Kidney capillary endothelial cell (primary cell): ENCODE measurements at regions not wholly inside any gene's neighbourhood (a gene's known extent, or its start where the extent isn't known, plus 50 kb on each side); places are given as distances from the start of the nearest gene placed in this dataset.
A peak's percentile ranks its signal among the peaks of the same experiment; 100 is the strongest.

ENCODE experiments used
- DNase-seq: peaks from one replicate; pipeline ENCODE4 v3.0.0-alpha.2; 2018; ENCODE audit warnings: low spot score

- DNase-seq: no peak
Observed at GRCh38 chrX:10747975-10748374, 127.6 kb upstream of the MID1 start.

DNA sequence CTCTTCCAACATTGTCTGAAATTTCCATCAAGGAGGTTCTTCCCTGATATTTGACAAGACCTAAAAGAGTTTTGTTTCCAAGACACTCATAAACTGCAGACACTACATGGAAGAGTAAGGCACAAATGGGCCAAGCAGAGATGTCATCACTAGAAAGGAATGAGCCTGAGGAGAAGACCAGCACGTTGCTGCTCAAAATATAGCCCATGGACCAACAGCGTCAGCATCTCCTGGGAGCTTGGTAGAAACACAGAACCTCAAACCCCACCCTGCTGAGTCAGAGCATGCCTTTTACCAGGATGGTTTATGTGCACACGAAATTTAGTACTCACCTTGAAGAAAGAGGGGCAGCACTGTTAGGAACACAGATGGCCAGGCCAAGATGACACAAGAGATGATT lies 128.7 kb upstream of the MID1 start:
- no peak for DNase-seq

GRCh38 chrX:10750581-10750980 lies 130.2 kb upstream of the MID1 start:
- no peak for DNase-seq

- DNase-seq: no peak
Observed at GRCh38 chrX:10753116-10753515, 132.7 kb upstream of the MID1 start.

DNA sequence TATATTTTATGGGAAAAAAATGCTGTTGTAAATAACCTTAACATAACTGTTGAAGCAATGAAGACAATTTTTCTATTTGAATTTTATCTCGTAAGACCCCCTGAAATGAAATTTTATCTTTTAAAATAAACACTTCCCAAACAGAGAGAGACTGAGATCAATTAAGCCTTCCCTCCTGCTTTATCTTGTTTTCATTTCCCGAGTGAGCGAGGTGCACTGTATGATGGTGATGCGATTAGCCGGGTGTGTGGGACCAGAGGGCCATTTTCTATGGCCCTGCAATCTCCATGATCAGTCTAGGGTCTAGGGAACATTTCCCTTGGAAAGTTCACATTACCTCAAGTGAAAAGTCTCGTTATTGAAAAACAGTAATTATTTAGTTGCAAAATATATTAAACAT lies 134.1 kb upstream of the MID1 start:
- no peak for DNase-seq

GRCh38 chrX:10755439-10756334 lies 135.3 kb upstream of the MID1 start:
- DNase-seq: peak; percentile 7

DNA sequence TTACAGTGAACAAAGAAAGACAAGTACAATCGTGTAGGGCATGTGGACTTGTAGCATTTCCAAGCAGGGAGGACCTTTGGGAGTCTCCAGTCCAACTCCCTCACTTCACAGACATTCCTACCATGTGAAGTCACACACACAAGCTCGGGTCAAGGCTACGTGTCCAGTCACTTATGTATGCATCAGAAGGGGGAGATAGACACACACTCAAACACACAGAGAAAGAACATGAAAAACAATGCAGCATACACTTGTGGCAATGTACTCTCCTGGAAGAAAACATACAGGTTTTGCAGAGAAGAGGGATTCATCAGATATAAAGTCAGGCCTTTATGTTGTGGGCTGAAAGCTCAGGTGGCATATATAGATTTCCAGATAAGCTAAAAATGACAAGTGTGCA lies 136.1 kb upstream of the MID1 start:
- DNase-seq: peak; percentile 36

DNA sequence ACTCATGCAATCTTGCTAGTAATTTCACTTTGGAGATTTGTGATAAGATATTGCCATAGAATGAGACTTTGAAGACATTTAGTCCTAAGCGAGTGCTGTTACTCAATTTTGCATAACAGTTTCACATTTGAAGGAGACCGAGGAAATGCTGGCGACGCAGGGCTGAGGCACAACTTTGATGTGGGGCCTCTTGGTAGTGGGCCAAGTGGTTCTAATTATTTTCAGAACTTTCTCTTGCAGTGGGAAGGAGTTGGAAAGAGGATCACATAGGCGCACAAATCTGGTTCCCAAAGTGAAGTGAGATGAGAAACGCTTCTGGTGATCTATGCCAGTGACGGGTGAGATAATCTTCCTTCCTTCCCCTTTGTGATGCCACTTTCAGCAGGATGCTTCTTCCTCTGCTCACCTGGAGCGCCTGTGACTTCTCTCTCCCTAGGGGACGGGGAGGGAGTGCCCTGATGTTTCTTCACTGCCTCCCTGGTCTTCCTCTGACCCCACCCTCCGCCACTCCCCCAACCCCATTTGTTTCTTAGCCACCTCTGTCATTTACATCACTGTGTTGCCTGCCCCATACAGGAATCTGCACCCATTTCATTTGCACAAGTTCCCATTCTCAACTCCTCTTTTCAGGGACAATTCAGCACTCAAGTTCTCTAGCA lies 138.9 kb upstream of the MID1 start:
- no peak for DNase-seq

GRCh38 chrX:10761447-10761846 lies 141.1 kb upstream of the MID1 start:
- no peak for DNase-seq

GRCh38 chrX:10769195-10769594 lies 148.8 kb upstream of the MID1 start:
- DNase-seq: peak; percentile 30

DNA sequence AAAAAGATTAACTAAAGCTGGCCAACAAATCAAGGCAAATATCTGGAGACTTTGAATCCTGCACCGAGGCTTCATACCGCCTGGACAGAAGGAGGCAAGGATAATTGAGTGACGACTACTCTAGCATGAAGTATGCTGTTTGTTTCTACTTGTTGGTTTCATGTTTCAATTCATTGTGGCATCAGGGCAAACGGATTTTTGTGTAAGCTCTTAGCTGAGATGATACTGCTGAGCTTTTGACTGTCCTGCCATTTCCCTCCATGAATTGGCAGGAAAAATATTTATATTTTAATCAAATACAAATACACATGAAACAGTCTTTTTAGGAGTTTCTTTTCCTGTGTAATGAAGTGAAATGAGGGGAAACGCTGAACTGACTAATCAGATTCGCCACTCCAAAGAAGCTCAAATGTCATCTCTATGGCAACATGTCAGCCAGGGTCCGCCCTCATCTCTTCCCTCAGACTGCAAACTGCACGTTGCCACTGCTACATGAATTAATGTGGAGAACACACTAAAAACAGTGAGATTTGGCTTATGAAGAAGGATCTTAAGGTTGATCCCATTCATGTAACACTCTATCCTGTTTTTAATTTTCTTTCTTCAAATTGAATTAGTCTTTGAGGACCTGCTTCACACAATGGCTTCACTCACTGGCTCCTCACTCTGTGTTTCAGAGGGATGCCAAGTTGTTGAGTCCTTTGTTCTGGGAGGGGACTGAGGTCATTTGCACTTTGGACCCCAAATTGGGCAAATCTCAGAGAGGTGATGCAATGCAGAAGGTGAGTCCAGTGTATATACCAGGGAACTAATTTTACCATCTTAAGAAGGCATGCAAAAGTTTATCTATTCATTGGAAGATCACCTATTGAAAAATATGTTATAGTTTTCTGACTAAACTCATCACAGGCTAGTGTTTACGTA lies 149.6 kb upstream of the MID1 start:
- DNase-seq: no peak

- DNase-seq: no peak
Observed at GRCh38 chrX:10773318-10773717, 152.9 kb upstream of the MID1 start.

GRCh38 chrX:10781847-10782530 lies 161.6 kb upstream of the MID1 start:
- DNase-seq: no peak

DNA sequence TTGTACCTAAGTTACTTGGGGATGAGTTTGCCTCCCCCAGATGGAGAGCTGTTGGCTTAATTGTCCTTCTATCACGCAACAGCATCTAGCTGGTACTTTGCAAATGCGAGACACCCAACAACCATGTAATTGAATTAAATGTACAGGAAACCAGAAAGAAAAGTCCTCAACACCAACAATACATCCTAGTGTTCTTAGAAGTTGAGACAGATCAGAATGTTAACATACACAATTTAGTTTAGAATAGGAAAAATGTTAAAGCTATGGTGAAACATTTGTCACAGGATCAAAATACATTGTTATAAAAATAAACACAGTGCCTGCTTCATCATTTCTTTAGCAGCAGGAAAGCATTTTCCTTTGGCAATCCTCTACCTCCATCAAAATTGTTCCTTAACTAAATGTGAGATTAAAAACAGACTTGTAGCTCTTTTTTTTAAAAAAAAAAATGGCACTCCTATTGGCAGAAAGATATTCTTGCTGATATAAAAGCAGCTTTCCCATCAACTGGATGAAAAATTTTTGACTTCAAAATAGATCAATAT lies 163.1 kb upstream of the MID1 start:
- DNase-seq: no peak

GRCh38 chrX:10787264-10787663 lies 166.9 kb upstream of the MID1 start:
- no peak for DNase-seq

- no peak for DNase-seq
Observed at GRCh38 chrX:10794203-10794630, 173.8 kb upstream of the MID1 start.

- no peak for DNase-seq
Observed at GRCh38 chrX:10795721-10796120, 175.3 kb upstream of the MID1 start.

GRCh38 chrX:10797466-10797865 lies 177.1 kb upstream of the MID1 start:
- no peak for DNase-seq

- DNase-seq: no peak
Observed at GRCh38 chrX:10798041-10798440, 177.7 kb upstream of the MID1 start.

DNA sequence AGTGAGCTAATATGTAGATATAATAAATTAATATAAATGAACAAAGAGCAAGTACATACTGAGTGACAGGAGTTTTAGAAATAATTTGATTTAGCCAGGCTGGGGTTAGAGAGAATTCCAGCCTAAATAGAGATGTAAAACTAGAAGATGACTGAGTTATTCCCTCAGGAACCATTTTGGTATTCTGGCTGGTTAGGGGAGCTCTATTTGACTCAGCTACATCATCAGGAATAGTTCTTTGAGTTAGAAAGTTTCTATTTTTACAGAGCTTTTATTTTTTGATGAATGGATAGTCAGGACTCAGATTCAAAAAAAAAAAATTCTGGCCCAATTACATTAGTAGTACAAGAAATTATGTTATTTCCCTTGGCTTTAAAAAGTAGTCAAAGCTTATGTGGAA lies 180.4 kb upstream of the MID1 start:
- DNase-seq: no peak

- DNase-seq: no peak
Observed at GRCh38 chrX:10811111-10811510, 190.7 kb upstream of the MID1 start.

GRCh38 chrX:10813761-10814160 lies 193.4 kb upstream of the MID1 start:
- DNase-seq: no peak
